K562 (cell line): ENCODE measurements at regions not wholly inside any gene's neighbourhood (a gene's known extent, or its start where the extent isn't known, plus 50 kb on each side); places are given as distances from the start of the nearest gene placed in this dataset.

Source experiments
- ATAC-seq: fragments of 200-7000 bp; cut with Tn5 transposase; 3 replicates; pipeline ENCODE4 v1.9.1; 2020; ENCODE audit warnings: moderate library complexity
- BruUV-seq: library from RNA; stranded (reverse); fragments of 400-500 nt; replicated peaks from 2 replicates; lab custom pipeline; 2021; lab: Mats Ljungman, UMichigan
- CTCF ChIA-PET: fragments of 300-600 bp; formaldehyde crosslinking; extraction: SDS; loops from one replicate; lab custom pipeline; 2021; ENCODE audit warnings: low intra/inter-chr PET ratio; lab: Yijun Ruan, JAX
- POLR2A ChIA-PET: fragments of 300-600, 350-650 bp; sonication (Branson Sonifier 250); formaldehyde crosslinking; extraction: SDS; loops from one replicate; lab custom pipeline; 2021; ENCODE audit warnings: antibody characterized with exemption, inconsistent platforms; lab: Yijun Ruan, JAX
- DNase-seq, 4 experiments: peaks; one replicate each; pipeline versions ENCODE4 v3.0.0 to v3.0.0-alpha.2; 2011 to 2018; ENCODE audit warnings: low spot score in 3 of 4, mixed read lengths in 3 of 4; ENCODE audit errors: extremely low read depth in 1 of 4
- FAIRE-seq: peaks from 2 replicates; lab custom pipeline; 2011; peaks lifted over from hg19 to GRCh38; lab: Jason Lieb, UNC
- H2AFZ ChIP-seq: 2 replicates; pipeline ENCODE4 v1.6.0; 2011; ENCODE audit warnings: low read depth, low read length, control low read depth, inconsistent platforms
- H3K27ac ChIP-seq: fragments of 200-600 bp; 3 replicates; pipeline ENCODE4 v1.8.0; 2011; ENCODE audit warnings: low read depth, mild to moderate bottlenecking, control low read depth, inconsistent platforms, low read length, moderate library complexity, mixed read lengths; ENCODE audit errors: extremely low read depth
- H3K27me3 ChIP-seq, 2 experiments: fragments of 300-600 bp in 1 of 2; 2 replicates in 1 of 2; 3 replicates in 1 of 2; pipeline versions ENCODE4 v1.6.0 to v1.8.0; 2011; ENCODE audit warnings: inconsistent platforms in 2 of 2, low read length in 2 of 2, mild to moderate bottlenecking in 1 of 2, mixed read lengths in 1 of 2, moderate library complexity in 1 of 2; ENCODE audit not compliant: control insufficient read depth in 2 of 2, insufficient read depth in 2 of 2
- H3K36me3 ChIP-seq: fragments of 300-600 bp; 3 replicates; pipeline ENCODE4 v1.8.0; 2011; ENCODE audit warnings: mild to moderate bottlenecking, low read length, inconsistent platforms; ENCODE audit not compliant: control insufficient read depth, insufficient read depth
- H3K4me1 ChIP-seq, 2 experiments: fragments of 200-600 bp in 1 of 2; replicated peaks in 1 of 2; 2 replicates in 1 of 2; 3 replicates in 1 of 2; pipeline versions ENCODE4 v1.5.1 to v1.8.0; 2011; ENCODE audit warnings: inconsistent platforms in 2 of 2, low read length in 2 of 2, mild to moderate bottlenecking in 1 of 2, mixed read lengths in 1 of 2, moderate library complexity in 1 of 2; ENCODE audit not compliant: control insufficient read depth in 2 of 2, insufficient read depth in 2 of 2
- H3K4me2 ChIP-seq: 2 replicates; pipeline ENCODE4 v1.6.1; 2011; ENCODE audit warnings: low read length, control low read depth, inconsistent platforms, mixed read lengths; ENCODE audit not compliant: insufficient read depth
- H3K4me3 ChIP-seq: fragments of 200-600 bp; sonication (generic), shearing (Covaris generic); 2 replicates; pipeline ENCODE4 v1.5.1; 2016; ENCODE audit warnings: control low read depth, inconsistent platforms
- H3K79me2 ChIP-seq: fragments of 200-600 bp; 3 replicates; pipeline ENCODE4 v1.8.0; 2011; ENCODE audit warnings: low read length, inconsistent platforms; ENCODE audit not compliant: control insufficient read depth, insufficient read depth
- H3K9ac ChIP-seq, 2 experiments: 2 replicates each; pipeline versions ENCODE4 v1.6.0 to v1.6.1; 2011; ENCODE audit warnings: low read depth in 2 of 2, low read length in 2 of 2, control low read depth in 1 of 2, inconsistent platforms in 1 of 2, mild to moderate bottlenecking in 1 of 2, mixed read lengths in 1 of 2; ENCODE audit not compliant: insufficient read depth in 1 of 2
- H3K9me1 ChIP-seq: one replicate; pipeline ENCODE4 v1.6.0; 2011; ENCODE audit warnings: inconsistent platforms, mild to moderate bottlenecking, low read length, moderate library complexity; ENCODE audit not compliant: control insufficient read depth, insufficient read depth
- H3K9me3 ChIP-seq: replicated peaks from 2 replicates; pipeline ENCODE4 v1.5.1; 2011; ENCODE audit warnings: low read depth, low read length, inconsistent platforms; ENCODE audit not compliant: control insufficient read depth, insufficient read depth
- H4K20me1 ChIP-seq: replicated peaks from 2 replicates; pipeline ENCODE4 v1.6.1; 2011; ENCODE audit warnings: low read length, inconsistent platforms, mixed read lengths; ENCODE audit not compliant: control insufficient read depth, insufficient read depth
- ETV5 ChIP-seq: sonication (generic); formaldehyde crosslinking; IDR thresholded peaks from 2 replicates; pipeline ENCODE4 v1.4.0; 2020; ENCODE audit warnings: low read depth, mild to moderate bottlenecking, missing genetic modification reagents
- GTF2B ChIP-seq: IDR thresholded peaks from 2 replicates; pipeline ENCODE4 v1.6.1; 2011; ENCODE audit not compliant: insufficient read length; ENCODE audit errors: extremely low read depth
- KLF1 ChIP-seq: fragments of 450-650 bp; IDR thresholded peaks from 2 replicates; pipeline ENCODE4 v1.6.1; 2016; ENCODE audit warnings: missing genetic modification characterization, missing compliant biosample characterization
- LARP7 ChIP-seq: fragments of 450-650 bp; IDR thresholded peaks from 2 replicates; pipeline ENCODE4 v1.6.1; 2016
- MCM5 ChIP-seq: fragments of 450-650 bp; IDR thresholded peaks from 2 replicates; pipeline ENCODE4 v1.6.1; 2016; ENCODE audit warnings: low read depth
- MXD1 ChIP-seq: fragments of 250-450 bp; sonication (Bioruptor Pico); IDR thresholded peaks from 2 replicates; pipeline ENCODE4 v1.8.0; 2021; ENCODE audit warnings: borderline replicate concordance, mild to moderate bottlenecking, moderate library complexity; ENCODE audit not compliant: poor library complexity, severe bottlenecking
- PRDM10 ChIP-seq: fragments of 450-650 bp; IDR thresholded peaks from 2 replicates; pipeline ENCODE4 v1.6.1; 2018; ENCODE audit not compliant: partially characterized antibody
- PREB ChIP-seq: sonication (generic); formaldehyde crosslinking; IDR thresholded peaks from 2 replicates; pipeline ENCODE4 v1.8.1; 2023; ENCODE audit warnings: mild to moderate bottlenecking, missing genetic modification reagents
- RB1 ChIP-seq: fragments of 450-650 bp; IDR thresholded peaks from 2 replicates; pipeline ENCODE4 v1.6.1; 2017; ENCODE audit warnings: low read depth, mild to moderate bottlenecking
- XRCC3 ChIP-seq: fragments of 450-650 bp; IDR thresholded peaks from 2 replicates; pipeline ENCODE4 v1.6.1; 2017; ENCODE audit warnings: mild to moderate bottlenecking, moderate library complexity
- ZBTB49 ChIP-seq: sonication (generic); formaldehyde crosslinking; IDR thresholded peaks from 2 replicates; pipeline ENCODE4 v1.8.0; 2022; ENCODE audit warnings: missing genetic modification reagents, mild to moderate bottlenecking, borderline replicate concordance
- ZNF124 ChIP-seq: sonication (generic); formaldehyde crosslinking; IDR thresholded peaks from 2 replicates; pipeline ENCODE4 v1.8.1; 2022; ENCODE audit warnings: missing genetic modification reagents
- ZNF586 ChIP-seq: fragments of 450-650 bp; formaldehyde crosslinking; conservative IDR thresholded peaks from 2 replicates; pipeline ENCODE4 v1.4.0; 2020; ENCODE audit warnings: mild to moderate bottlenecking, moderate library complexity
- WGBS: fragments of 100-300 bp; shearing (Covaris generic); methylation state at CpG from one replicate; pipeline ENCODE4 v1.1.6; 2016; ENCODE audit warnings: low coverage, mixed read lengths; ENCODE audit not compliant: insufficient coverage; ENCODE audit errors: missing lambda C conversion rate; 5-methylcytosine and 5-hydroxymethylcytosine counted together
- in situ Hi-C: fragments of 300-500 bp; cut with MboI; formaldehyde crosslinking; loops from 4 replicates; pipeline ENCODE4 v1.15.0; 2018; ENCODE audit warnings: inconsistent platforms, mixed read lengths
- intact Hi-C: fragments of 100-400 bp; cut with micrococcal nuclease; formaldehyde crosslinking; loops from 2 replicates; pipeline ENCODE4 v1.14.2; 2022

GRCh38 chr3:107884719-107885460 lies 205.9 kb downstream of the CD47 start:
- 0% methylated on average over 2 of the region's 2 CpGs for WGBS
- Histone ChIP-seq H2AFZ (no peak overlapping the region), H3K9me1 (no peaks in the 10 kb centered on the region), H3K4me2 (no peak overlapping the region), H3K9me3 (no peaks in the 10 kb centered on the region), H3K79me2 (no peaks in the 10 kb centered on the region), H4K20me1 (no peaks in the 10 kb centered on the region), H3K4me1 (no peaks in the 10 kb centered on the region), H3K27me3 (peaks cover 0 to 7% of the 10 kb centered on the region in 2 experiments; a peak in 1 of 5 replicates), H3K4me3 (no peak overlapping the region), H3K27ac (no peak overlapping the region), H3K9ac (no peak overlapping the region), H3K36me3 (no peaks in the 10 kb centered on the region)
- in situ Hi-C loops = no loop called here
- BruUV-seq = no TSS peak
- DNase-seq = no peak
- no peak for FAIRE-seq
- intact Hi-C loops = no loop called here
- ChIA-PET POLR2A (interaction anchor here (0.7 kb wide), 1 partner anchor 706 kb away, joined by 3 read pairs; no protein-coding TSS in a partner anchor), CTCF (no interaction called here)
- ATAC-seq = no peak
- TF ChIP-seq MXD1 (CRISPR knock-in tag) = no peak
- no peak for TF ChIP-seq GTF2B
- no peak for TF ChIP-seq LARP7
- no peak for TF ChIP-seq MCM5
- TF ChIP-seq PREB (CRISPR knock-in tag) = no peak
- TF ChIP-seq RB1 = no peak
- no peak for TF ChIP-seq ETV5 (CRISPR knock-in tag)
- no peak for TF ChIP-seq KLF1 (tag)
- no peak for TF ChIP-seq ZBTB49 (CRISPR knock-in tag)
- TF ChIP-seq PRDM10 = no peak
- TF ChIP-seq ZNF124 (CRISPR knock-in tag) = no peak
- no peak for TF ChIP-seq ZNF586 (CRISPR knock-in tag)
- TF ChIP-seq XRCC3 = no peak
